Fibroblast of gingiva (primary cell): ENCODE measurements at regions not wholly inside any gene's neighbourhood (a gene's known extent, or its start where the extent isn't known, plus 50 kb on each side); places are given as distances from the start of the nearest gene placed in this dataset.

Source experiments
- DNase-seq: peaks from one replicate; pipeline ENCODE4 v3.0.0-alpha.2; 2011; ENCODE audit warnings: low read depth

DNA sequence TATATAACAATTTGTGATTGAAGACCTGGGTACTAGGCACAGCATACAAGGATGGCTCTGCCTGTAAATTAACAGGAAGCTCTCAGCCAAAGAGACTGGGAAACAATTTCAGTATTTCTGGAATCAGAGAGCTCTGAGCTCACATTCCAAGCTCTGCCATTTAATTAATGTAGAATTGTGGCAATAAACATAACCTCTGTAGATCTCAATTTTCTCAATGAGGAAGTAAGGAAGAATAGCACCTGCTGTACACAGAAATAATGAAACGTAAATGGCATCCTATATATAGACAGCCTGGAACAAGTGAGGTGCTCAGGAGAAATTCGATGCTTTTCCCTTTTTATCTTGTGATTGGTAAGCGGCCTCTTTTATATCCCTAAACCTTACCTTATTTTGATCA is 538.5 kb upstream of the JAG1 start:
- no peak for DNase-seq

DNA sequence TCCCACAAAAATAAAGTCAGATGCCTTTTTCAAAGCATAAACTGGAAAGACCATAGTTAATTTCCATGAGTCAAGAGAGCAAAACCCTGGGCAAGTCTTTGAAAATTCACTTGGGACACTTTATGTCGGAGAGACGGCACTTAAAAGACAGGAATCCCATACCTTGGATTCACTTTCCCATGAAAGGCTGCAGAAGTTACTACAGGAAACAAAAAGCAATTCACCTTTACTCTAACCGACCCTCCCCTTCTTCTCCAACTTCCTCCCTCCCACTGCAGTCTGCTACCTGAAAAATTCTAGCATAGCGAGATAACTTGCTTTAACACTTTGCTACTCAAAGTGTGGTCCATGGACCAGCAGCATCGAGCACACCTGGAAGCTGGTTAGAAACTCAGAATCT is 539.1 kb upstream of the JAG1 start:
- no peak for DNase-seq

GRCh38 chr20:11214256-11214840 is 540.5 kb upstream of the JAG1 start:
- no peak for DNase-seq

GRCh38 chr20:11216451-11217314 is 542.9 kb upstream of the JAG1 start:
- peak; percentile 50 for DNase-seq

- DNase-seq = no peak
These were observed 543.8 kb upstream of the JAG1 start for GRCh38 chr20:11217326-11218172.

- no peak for DNase-seq
These were observed 544.4 kb upstream of the JAG1 start for GRCh38 chr20:11218173-11218680.

DNA sequence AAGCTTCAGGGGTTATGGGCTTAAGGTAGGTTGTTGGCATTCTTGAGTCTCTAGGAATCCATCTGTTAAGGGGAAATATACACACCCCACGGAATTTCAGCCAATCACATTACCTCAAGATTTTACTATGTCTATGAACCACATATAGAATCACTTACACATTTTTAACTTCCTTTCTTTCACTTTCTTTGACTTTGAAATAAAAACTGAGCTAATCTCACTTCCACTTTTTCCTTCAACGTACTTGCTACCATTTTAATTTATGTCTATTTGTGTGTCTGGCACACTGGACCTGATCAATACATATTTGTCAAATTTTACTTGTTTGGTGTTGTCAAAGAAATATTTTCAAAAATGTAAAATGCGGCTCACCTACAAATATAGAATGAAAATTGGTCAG is 545.4 kb upstream of the JAG1 start:
- no peak for DNase-seq

GRCh38 chr20:11221046-11221445 is 547.2 kb upstream of the JAG1 start:
- DNase-seq = no peak

GRCh38 chr20:11222243-11222642 is 548.4 kb upstream of the JAG1 start:
- DNase-seq = no peak

DNA sequence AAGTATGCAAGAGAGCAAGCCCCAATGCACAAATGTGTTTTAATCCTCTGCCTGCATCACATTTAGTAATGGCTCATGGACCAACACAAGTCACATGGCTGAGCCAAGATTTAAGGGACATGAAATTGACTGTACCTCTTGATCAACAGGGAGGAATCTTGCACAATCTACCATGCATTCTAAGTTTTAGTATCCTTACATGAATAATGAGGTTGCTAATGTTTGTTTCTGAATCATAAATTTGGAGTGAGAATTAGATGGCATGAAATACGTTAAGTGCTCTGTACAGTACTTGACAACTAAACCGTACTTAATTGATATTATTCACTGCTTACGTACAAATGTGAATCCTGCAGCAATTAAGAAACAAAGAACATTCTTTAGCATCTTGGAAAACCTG is 553.8 kb upstream of the JAG1 start:
- DNase-seq = no peak

GRCh38 chr20:11229772-11230171 is 556.0 kb upstream of the JAG1 start:
- DNase-seq = peak; percentile 85

GRCh38 chr20:11230999-11231398 is 557.2 kb upstream of the JAG1 start:
- DNase-seq = no peak

GRCh38 chr20:11231742-11232648 is 558.2 kb upstream of the JAG1 start:
- no peak for DNase-seq

GRCh38 chr20:11232896-11233295 is 559.1 kb upstream of the JAG1 start:
- no peak for DNase-seq

GRCh38 chr20:11234181-11234580 is 560.4 kb upstream of the JAG1 start:
- DNase-seq = no peak

- DNase-seq = no peak
These were observed 560.8 kb upstream of the JAG1 start for GRCh38 chr20:11234608-11235007.

GRCh38 chr20:11235058-11235457 is 561.3 kb upstream of the JAG1 start:
- DNase-seq = no peak

GRCh38 chr20:11242320-11242719 is 568.5 kb upstream of the JAG1 start:
- DNase-seq = no peak

- DNase-seq = no peak
These were observed 571.6 kb upstream of the JAG1 start for GRCh38 chr20:11245431-11245830.

DNA sequence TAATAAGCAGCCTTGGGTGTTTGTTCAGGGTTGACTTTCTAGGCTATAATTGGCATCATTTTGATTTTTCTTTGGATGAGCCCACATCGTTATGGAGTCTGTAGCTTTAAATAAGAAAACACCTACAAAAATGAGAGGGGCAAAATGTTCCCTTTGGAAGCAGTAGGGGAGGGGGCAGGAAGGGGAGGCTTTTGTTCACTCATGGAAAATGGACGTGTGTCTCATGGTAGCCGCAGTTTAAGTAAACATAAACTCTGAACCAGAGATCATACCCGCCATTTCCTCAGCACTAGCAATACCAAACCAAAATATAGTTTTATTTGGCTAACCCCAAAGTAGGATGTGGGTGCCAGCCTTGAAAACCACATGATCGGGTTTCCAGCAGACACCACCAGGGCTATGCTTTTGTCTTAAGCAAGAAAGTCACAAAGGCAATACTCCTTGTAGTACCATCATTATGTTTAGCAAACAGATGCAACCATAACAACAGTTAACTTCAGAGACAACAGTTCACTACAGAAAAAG is 572.5 kb upstream of the JAG1 start:
- peak; percentile 9 for DNase-seq
